ENCODE measurements at regions not wholly inside any gene's neighbourhood (a gene's known extent, or its start where the extent isn't known, plus 50 kb on each side); places are given as distances from the start of the nearest gene placed in this dataset.

GRCh38 chr21:41603476-41603875 lies 95.5 kb upstream of the TMPRSS2 start:
- no peak for TF ChIP-seq POLR2A (IDR thresholded peaks at IDR 0.05; ENCODE audit: low read depth, low read length)
- no peak for TF ChIP-seq TAF1 (IDR thresholded peaks at IDR 0.05; ENCODE audit: low read depth, low read length)
- TF ChIP-seq POLR2AphosphoS5 (IDR thresholded peaks at IDR 0.05; ENCODE audit: low read depth, low read length): no peak
- TF ChIP-seq POU2F2 (IDR thresholded peaks at IDR 0.05; ENCODE audit: low read depth, low read length): no peak
- no peak for TF ChIP-seq PAX5 (IDR thresholded peaks at IDR 0.05; ENCODE audit: insufficient read depth, low read length, severe bottlenecking)

Measured in GM12891 (cell line).